SK-N-SH treated with all-trans-retinoic acid at 6 μM for 48 hours (cell line): ENCODE measurements at regions not wholly inside any gene's neighbourhood (a gene's known extent, or its start where the extent isn't known, plus 50 kb on each side); places are given as distances from the start of the nearest gene placed in this dataset.
A peak's percentile ranks its signal among the peaks of the same experiment; 100 is the strongest.
"Not testable (repeated sequence)": the region's sequence is repeated elsewhere in the genome, so short reads cannot be mapped to it uniquely, and the experiment has no call there.

Experiments
- ATAC-seq: fragments of 200-7000 bp; cut with Tn5 transposase; 3 replicates; pipeline ENCODE4 v1.9.1; 2020; ENCODE audit warnings: mild to moderate bottlenecking, moderate library complexity
- ARNTL ChIP-seq: fragments of 450-650 bp; formaldehyde crosslinking; IDR thresholded peaks from 2 replicates; pipeline ENCODE4 v1.5.0; 2020; ENCODE audit warnings: low read depth, mild to moderate bottlenecking, moderate library complexity, borderline replicate concordance
- BACH2 ChIP-seq: fragments of 250-450 bp; sonication (Bioruptor Pico); IDR thresholded peaks from 2 replicates; pipeline ENCODE4 v1.9.0; 2021; ENCODE audit warnings: mild to moderate bottlenecking, borderline replicate concordance
- CREB5 ChIP-seq: fragments of 250-450 bp; sonication (Bioruptor Pico); IDR thresholded peaks from 2 replicates; pipeline ENCODE4 v1.5.1; 2020; ENCODE audit warnings: low read depth, mild to moderate bottlenecking, moderate library complexity
- CSDC2 ChIP-seq: fragments of 250-450 bp; sonication (Bioruptor Pico); IDR thresholded peaks from 2 replicates; pipeline ENCODE4 v1.5.0; 2020; ENCODE audit warnings: mild to moderate bottlenecking, moderate library complexity
- CSRNP3 ChIP-seq: fragments of 250-450 bp; sonication (Bioruptor Pico); IDR thresholded peaks from 2 replicates; pipeline ENCODE4 v1.5.1; 2021; ENCODE audit warnings: mild to moderate bottlenecking, moderate library complexity
- ESRRG ChIP-seq: fragments of 250-450 bp; sonication (Bioruptor Pico); IDR thresholded peaks from 2 replicates; pipeline ENCODE4 v1.6.1; 2021; ENCODE audit warnings: mild to moderate bottlenecking
- ISL1 ChIP-seq: fragments of 250-450 bp; sonication (Bioruptor Pico); IDR thresholded peaks from 2 replicates; pipeline ENCODE4 v2.1.2; 2022; ENCODE audit warnings: mild to moderate bottlenecking, moderate library complexity
- OSR1 ChIP-seq: fragments of 250-450 bp; sonication (Bioruptor Pico); IDR thresholded peaks from 2 replicates; pipeline ENCODE4 v1.8.0; 2022; ENCODE audit warnings: moderate library complexity, mild to moderate bottlenecking, inconsistent platforms
- PATZ1 ChIP-seq: fragments of 250-450 bp; sonication (Bioruptor Pico); IDR thresholded peaks from 2 replicates; pipeline ENCODE4 v1.8.0; 2020; ENCODE audit warnings: mild to moderate bottlenecking, moderate library complexity, borderline replicate concordance
- PPARA ChIP-seq: fragments of 250-450 bp; sonication (Bioruptor Pico); IDR thresholded peaks from 2 replicates; pipeline ENCODE4 v1.5.0; 2020; ENCODE audit warnings: mild to moderate bottlenecking, borderline replicate concordance
- RARB ChIP-seq: fragments of 250-450 bp; sonication (Bioruptor Pico); IDR thresholded peaks from 2 replicates; pipeline ENCODE4 v1.8.0; 2021; ENCODE audit warnings: mild to moderate bottlenecking, moderate library complexity
- SNAI2 ChIP-seq: fragments of 250-450 bp; sonication (Bioruptor Pico); IDR thresholded peaks from 2 replicates; pipeline ENCODE4 v1.5.0; 2020; ENCODE audit warnings: mild to moderate bottlenecking, moderate library complexity
- TOX ChIP-seq: fragments of 250-450 bp; sonication (Bioruptor Pico); IDR thresholded peaks from 2 replicates; pipeline ENCODE4 v1.8.0; 2021; ENCODE audit warnings: mild to moderate bottlenecking, moderate library complexity, borderline replicate concordance
- TSHZ2 ChIP-seq: fragments of 250-450 bp; sonication (Bioruptor Pico); IDR thresholded peaks from 2 replicates; pipeline ENCODE4 v1.5.0; 2020; ENCODE audit warnings: mild to moderate bottlenecking, moderate library complexity
- ZFP30 ChIP-seq: fragments of 450-650 bp; formaldehyde crosslinking; IDR thresholded peaks from 2 replicates; pipeline ENCODE4 v1.5.0; 2022; ENCODE audit warnings: mild to moderate bottlenecking, moderate library complexity
- ZNF565 ChIP-seq: fragments of 450-650 bp; formaldehyde crosslinking; conservative IDR thresholded peaks from 2 replicates; pipeline ENCODE4 v1.5.0; 2020; ENCODE audit warnings: low read depth, mild to moderate bottlenecking, moderate library complexity
- ZNF70 ChIP-seq: fragments of 450-650 bp; formaldehyde crosslinking; IDR thresholded peaks from 2 replicates; pipeline ENCODE4 v1.5.0; 2020; ENCODE audit warnings: mild to moderate bottlenecking, moderate library complexity
- ZNF8 ChIP-seq: fragments of 450-650 bp; formaldehyde crosslinking; IDR thresholded peaks from 2 replicates; pipeline ENCODE4 v1.5.0; 2020; ENCODE audit warnings: mild to moderate bottlenecking, moderate library complexity

- ATAC-seq, result no peak
- TF ChIP-seq CSDC2 (CRISPR knock-in tag) (no peak), ISL1 (no peak), BACH2 (no peak), TSHZ2 (CRISPR knock-in tag) (no peak), ZNF565 (CRISPR knock-in tag) (no peak), CSRNP3 (CRISPR knock-in tag) (no peak), SNAI2 (CRISPR knock-in tag) (no peak), PATZ1 (CRISPR knock-in tag) (no peak), ARNTL (CRISPR knock-in tag) (no peak)
These were observed 852.6 kb upstream of the RAG2 start for GRCh38 chr11:37450613-37451012.

GRCh38 chr11:37449146-37449545 lies 851.1 kb upstream of the RAG2 start:
- ATAC-seq, result peak; percentile 66; the same call in 2 of the 3 replicates
- TF ChIP-seq ISL1 (no peak), ARNTL (CRISPR knock-in tag) (no peak), TSHZ2 (CRISPR knock-in tag) (no peak), ESRRG (no peak), ZNF8 (CRISPR knock-in tag) (no peak), SNAI2 (CRISPR knock-in tag) (no peak), CSRNP3 (CRISPR knock-in tag) (no peak), PPARA (CRISPR knock-in tag) (no peak), ZFP30 (no peak), CREB5 (no peak), TOX (CRISPR knock-in tag) (no peak), ZNF70 (no peak)

GRCh38 chr11:37442576-37442975 lies 844.5 kb upstream of the RAG2 start:
- no peak for ATAC-seq
- no peak for TF ChIP-seq SNAI2 (CRISPR knock-in tag)
- TF ChIP-seq ISL1, result no peak
- TF ChIP-seq RARB (CRISPR knock-in tag), result no peak
- no peak for TF ChIP-seq TOX (CRISPR knock-in tag)
- no peak for TF ChIP-seq CSDC2 (CRISPR knock-in tag)
- TF ChIP-seq ZNF565 (CRISPR knock-in tag), result no peak
- no peak for TF ChIP-seq PATZ1 (CRISPR knock-in tag)
- no peak for TF ChIP-seq OSR1
- TF ChIP-seq ESRRG, result no peak

- not testable (repeated sequence) for ATAC-seq
These were observed 833.7 kb upstream of the RAG2 start for GRCh38 chr11:37431633-37432230.

- ATAC-seq, result not testable (repeated sequence)
These were observed 833.1 kb upstream of the RAG2 start for GRCh38 chr11:37430966-37431632.
